ENCODE measurements at regions not wholly inside any gene's neighbourhood (a gene's known extent, or its start where the extent isn't known, plus 50 kb on each side); places are given as distances from the start of the nearest gene placed in this dataset.

DNA sequence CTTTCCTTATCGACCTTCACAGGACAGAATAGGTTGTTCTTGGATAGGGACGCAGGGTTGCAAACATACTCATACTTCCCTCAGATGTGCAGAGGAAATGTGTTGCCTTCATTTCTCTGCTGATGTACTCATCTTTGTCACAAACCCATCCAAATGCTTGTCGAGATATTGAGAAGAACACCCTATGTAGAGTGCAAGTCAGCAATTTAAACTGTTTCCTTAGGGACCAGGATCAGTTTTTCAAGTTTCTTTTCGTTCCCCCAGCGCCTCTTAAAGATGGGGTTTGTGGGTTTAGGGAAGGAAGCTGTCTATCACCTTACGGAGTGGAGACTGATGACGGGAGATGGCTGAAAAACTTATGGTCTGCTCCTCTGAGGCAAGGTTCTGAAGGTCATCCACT is 474.2 kb downstream of the EPHA4 start:
- no peak for DNase-seq

DNA sequence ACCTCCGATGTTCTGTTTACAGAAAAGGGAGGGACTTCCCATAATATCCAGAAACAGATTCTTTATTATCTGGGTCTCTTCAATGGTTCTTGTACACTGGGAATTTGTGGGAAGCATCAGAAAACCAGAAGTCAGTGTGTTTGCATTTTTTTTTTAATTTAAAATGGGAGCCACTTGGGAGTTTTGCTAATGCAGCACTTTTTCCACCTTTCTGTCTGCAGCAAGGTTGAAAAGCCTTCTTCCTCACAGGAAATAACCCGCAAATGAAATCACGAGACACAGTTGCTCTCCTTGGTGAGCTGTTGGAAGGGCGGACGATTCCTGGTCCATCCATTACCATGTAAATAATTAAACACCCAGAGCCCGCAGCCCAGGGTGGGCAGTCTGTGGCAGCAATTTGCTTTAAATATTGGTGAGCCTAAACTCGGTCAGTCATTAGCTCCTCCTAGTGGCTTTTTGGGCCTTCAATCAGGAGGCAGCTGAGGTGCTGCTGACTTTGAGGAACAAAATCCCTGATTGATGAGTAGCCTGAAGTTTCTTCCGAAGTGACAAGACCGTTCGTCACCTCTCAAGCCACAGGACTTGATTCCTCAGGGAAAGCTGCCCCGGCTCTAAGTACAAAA is 471.5 kb downstream of the EPHA4 start:
- no peak for DNase-seq

DNA sequence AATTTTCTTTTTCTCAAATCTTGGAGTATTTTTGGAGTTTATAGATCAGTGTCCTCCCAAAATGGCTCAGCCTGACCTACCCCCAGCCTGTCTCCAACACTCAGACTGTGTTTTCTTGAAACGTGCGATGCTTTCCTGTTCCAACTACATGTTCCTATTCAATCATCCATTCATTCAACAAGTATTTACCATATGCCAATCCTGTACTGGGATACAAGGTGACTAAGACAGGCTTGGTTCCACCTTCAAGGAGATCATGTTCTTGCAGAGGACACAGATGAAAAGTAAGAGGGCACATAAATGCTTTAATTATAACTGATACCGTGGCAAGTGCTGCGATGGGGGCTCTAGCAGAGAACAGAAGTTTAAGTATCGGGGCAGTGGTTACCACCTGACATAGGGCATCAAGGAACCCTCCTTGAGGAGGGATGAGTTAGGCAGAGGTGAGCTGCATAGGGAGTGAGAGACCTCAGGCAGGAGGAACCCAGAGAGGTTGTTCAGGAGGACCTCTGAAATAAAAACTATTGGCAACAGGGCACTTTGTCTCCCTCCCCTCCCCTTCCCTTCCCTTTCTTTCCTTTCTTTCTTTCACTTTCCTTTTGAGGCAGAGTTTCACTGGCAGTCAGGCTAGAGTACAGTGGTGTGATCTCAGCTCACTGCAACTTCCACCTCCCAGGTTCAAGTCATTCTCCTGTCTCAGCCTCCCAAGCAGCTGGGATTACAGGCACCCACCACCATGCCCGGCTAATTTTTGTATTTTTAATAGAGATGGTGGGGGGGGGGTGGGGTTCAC is 469.0 kb downstream of the EPHA4 start:
- no peak for DNase-seq

DNA sequence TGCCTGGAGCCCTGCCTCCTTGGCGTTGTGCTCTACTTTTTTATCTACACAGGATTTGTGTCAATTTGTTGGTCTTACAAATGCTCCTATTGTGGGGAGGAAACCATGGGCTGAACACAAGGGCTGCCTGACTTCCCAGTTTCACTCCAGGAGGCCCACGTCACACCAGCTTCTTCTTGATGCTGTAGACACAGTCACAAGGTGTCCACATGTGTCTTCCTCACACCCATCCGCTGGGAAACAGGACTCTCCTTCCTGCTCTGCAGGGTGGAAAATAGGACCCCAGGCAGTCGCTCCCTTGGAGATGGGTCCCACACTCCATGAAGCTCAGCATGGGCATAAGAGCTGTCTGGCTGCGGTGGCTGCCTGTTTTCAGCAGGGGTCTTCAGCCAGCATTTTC is 468.2 kb downstream of the EPHA4 start:
- DNase-seq, result no peak

DNA sequence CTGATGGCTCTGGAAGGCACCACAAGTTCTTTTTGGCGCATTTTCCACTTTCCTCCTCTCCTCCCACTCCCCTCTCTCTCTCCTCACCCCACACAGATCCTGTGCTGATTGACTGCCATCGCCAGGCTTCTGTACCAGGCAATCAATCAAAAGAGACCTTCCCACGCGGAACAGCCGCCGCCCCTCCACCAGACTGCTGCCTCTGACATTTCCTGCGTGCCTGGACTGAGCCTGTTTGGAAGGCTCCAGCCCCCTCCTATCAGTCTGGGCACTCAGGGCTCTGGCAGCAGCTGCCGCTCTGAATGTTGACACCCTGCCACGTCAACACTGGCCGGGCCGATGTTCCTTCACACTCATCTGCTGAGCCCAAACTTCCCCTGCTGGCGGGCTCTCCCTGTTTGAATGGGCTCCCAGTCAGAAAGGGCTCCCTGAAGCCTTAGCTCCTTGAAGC is 467.7 kb downstream of the EPHA4 start:
- no peak for DNase-seq

DNA sequence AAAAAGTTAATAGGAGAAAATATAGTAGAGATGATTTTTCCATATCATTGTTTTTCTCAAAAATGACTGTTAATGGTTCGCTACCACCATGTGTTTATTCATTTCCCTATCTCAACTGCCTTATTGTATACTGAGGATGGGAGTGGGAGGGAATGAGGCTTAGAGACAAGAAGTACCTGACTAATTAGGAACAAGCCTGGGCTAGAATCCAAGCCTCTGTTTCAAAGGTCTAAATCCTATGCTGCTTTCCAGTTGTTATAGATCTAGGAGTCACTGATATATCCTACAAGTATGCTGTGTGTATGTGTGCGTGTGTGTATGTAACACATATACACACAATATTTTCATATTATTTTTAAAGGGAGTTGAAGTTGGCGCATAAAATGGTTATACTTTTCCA is 465.9 kb downstream of the EPHA4 start:
- DNase-seq, result no peak

DNA sequence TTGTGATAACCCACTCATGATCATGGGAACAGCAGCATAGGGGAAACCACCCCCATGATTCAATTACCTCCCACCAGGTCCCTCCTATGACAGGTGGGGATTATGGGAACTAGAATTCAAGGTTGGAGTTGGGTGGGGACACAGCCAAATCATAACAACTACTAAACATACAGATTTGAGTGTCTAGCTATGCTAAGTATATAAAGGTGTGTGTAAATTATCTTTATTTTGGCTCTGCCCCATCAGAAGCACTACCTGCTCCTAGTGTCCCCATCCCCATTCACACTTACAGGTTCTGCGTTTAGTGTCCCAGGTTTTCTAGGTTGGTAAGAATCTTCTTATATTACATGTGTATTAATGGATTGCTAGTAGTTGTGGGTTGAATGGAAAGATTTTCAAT is 464.7 kb downstream of the EPHA4 start:
- no peak for DNase-seq

DNA sequence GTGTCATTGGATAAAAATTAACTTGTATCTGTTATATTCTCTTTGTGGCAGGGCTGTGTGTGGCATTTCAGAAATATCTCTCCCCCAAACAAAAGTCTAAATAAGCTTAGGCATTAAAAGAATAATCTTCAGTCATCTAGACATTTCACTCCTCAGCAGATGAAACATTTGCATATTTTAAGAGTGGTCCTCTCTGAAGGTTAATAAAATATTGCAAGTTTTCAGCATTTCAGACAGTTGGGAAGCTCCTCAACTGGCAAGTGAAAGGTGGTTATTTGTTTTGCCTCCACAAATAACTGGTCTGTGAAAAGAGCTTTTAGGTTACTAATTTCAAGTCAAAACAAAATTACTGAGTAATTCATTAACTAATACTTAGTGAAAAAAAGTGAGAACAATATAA is 462.6 kb downstream of the EPHA4 start:
- no peak for DNase-seq

DNA sequence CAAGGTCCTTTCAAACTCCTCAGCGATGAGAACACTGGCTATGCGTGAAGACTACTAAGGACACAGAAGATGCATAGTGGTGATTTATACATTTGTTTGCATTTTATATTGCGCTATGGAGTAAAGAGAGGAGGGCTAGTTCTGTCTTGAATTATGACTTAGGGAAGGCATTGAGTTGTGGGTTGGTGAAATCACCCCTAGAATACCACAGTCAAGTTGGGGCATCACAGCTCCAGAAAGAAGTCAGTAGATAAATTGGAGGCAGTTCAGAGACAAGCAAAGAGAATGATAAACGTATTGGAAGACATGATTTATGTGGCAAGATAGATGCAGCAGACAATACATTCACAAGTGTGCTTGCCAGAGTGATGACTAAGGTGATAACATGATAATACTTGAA is 460.4 kb downstream of the EPHA4 start:
- no peak for DNase-seq

DNA sequence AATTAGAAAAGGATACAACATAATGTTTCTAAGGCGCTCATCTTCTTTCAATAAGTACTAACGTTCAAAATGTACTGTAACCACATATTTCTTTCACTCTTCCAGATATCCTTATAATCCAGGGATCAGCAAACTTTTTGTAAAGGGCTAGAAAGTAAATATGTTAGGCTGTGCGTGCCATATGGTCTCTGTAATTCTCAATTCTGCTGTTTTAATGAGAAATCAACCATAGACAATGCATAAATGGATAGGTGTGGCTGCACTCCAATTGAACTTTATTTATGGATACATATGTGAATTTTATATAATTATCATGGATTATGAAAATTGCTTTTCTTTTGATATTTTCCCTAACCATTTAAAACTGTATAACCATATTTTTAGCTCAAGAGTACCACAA is 459.4 kb downstream of the EPHA4 start:
- no peak for DNase-seq

DNA sequence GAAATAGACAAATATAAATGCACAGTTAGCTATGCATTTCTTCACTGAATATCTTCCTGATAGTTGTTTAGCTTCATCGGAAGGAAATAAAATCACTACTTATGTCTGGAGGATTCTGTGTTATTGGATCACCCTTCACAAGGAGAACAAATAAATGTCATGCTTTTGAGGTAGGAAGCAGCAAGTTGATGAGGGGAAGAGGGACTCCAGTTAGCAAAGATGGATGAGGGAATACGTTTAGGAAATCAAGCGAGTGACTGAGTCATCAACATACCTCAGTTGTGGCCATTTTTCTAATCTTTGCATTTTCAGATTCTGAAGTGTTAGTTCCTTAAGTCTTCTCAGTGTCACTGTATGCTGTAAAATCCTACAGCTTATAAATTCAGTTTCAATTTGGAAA is 456.2 kb downstream of the EPHA4 start:
- DNase-seq, result no peak

DNA sequence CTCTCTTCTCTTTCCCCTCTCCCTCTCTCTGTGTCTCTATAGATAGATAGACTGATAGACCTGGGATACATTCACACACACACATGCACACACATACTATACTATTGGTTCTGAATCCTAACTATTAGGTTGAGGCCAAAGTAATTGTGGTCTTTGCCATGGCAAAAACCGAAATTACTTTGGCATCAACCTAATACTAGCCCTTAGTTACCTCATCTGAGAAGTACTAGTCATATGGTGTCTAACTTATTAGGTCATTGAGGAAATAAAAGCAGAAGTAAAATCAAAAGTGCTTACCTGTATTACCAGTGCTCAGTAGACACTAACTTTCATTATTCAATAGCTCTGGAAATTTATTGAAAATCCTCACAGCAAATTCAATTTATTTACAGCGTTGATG is 451.5 kb downstream of the EPHA4 start:
- no peak for DNase-seq

DNA sequence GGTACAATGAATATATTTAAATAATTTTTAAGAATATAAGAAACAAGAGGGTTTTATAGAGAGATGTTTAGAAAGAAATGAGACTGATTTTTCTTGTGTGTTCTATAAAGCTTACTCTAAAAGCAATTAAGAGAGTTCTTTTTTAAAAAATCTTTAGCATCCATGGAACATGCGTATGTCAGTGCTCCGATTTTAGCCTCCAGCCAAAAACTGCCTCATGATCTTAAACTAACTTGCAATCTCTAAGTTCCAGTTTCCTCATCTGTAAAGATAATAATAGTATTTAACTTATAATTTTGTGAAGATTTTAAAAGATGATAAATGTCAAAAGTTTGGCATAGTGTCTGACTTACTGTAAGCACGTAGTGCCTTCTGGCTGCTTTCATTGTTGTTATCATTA is 448.7 kb downstream of the EPHA4 start:
- no peak for DNase-seq

DNA sequence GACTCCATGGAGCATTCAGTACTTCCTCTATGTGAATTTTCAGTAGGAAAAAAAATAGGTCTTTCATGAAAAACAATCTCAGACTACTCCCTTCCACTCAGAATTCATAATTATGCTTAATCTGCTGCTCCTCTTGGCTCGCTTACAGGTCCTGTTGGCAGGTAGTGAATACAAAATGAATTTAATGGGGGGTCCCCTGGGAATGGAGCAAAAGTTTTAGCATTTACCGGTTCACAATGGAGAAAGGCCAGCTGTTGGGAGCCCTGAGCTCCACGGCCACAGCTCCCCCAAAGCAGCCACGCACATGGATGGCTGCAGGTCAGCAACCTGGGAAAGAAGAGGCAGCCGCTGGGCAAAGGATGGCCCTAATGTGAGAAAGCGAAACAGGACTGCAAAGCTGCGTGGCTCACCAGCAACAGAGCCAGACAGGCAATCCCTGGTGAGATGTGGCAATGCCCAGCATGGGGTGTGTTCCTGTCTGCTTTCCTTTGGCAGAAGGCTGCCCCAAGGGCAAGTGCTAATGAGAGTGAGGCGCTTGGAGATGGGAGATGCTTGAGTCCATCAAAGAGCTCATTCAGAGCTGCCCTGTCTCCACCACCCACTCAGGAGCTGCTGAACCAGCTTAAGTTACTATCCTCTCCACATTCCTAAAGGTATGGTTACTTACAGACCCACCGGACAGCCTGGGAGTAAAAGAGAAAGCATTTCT is 447.4 kb downstream of the EPHA4 start:
- no peak for DNase-seq

DNA sequence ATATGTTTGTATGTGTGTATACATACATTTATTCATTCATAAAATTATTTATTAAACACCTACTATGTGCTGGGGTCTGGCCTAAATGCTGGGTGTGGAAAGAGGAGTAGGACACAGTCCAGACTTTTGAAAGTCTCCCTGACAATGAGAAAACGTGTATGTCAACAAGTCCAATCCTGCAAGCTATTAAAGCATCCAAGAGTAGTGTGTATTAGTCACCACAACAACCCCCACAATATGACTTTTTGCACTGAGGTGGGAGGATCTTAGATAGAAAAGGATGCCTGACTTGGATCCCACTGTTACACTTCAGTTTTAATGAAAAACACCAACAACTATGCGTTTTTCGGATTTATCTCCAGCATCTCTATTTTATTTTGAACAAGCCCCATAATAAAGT is 446.4 kb downstream of the EPHA4 start:
- DNase-seq, result no peak

DNA sequence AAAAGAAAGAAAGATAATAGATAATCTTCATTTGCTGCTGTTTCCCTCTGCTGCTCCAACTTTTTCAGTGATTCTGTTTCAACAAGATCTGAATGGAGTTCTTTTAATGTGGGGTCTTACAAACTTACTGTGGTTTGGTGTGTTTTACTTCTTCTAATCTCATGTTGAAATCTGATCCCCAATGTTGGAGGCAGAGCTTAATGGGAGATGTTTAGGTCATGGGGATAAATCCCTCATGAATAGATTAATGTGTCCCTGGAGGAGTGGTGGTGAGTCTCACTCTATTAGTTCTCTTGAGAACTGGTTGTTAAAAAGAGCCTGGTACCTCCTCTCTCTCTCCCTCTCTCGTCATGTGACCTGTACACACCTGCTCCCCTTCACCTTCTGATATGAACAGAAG is 442.4 kb downstream of the EPHA4 start:
- DNase-seq, result no peak

DNA sequence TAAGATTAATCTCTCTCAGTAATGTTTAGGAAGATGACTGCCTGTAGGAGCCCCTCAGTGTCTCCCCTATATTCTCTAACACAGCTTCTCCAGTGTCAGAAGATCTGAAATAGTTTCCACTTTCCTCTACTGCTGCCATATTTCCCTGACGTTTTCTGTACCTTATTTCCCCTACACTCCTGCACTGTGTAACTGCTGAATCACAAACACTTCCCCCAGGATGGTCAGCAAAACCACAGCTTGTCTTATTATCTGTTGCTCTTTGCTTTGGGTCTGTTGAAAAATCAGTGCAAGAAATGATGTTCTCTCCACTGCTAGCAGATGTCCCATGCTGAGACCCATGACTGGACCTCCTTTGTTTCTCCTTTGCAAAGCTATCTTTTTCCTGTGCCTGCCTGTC is 441.7 kb downstream of the EPHA4 start:
- DNase-seq, result no peak

DNA sequence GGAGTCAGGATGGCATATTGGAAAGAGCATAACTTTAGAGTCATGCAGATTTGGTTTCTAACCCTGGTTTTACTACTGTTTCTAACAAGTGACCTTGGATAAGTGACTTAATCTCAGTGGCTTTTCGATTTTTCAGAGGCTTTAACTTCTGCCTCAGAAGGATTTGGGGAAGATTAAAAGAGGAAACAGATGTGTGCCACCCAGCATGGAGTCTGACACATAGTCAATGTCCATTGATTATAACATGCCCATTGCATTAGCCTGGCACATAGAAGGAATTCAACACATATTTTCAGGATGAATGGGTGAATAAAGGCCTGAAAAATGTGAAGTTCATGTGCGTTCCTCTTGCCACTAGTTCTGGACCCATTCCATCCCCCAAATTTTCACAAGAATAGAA is 438.2 kb downstream of the EPHA4 start:
- DNase-seq, result no peak

DNA sequence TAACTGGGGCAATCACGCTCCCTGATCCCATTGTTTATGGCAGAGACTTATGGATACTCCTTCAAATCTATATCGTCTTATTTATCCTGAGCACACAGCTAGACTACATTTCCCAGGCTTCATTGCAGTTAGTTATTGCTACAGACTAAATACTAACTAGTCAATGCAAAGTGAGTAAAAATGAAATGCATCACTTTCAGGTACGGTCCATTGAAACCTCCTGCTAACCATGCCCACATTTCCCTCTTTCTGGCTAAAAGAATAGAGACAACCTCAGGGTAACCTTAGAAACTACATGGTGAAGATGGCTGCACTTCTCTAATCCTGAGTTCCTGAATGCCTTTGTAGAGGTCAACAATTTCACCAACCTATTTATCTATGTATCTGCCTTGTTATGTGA is 437.4 kb downstream of the EPHA4 start:
- no peak for DNase-seq

DNA sequence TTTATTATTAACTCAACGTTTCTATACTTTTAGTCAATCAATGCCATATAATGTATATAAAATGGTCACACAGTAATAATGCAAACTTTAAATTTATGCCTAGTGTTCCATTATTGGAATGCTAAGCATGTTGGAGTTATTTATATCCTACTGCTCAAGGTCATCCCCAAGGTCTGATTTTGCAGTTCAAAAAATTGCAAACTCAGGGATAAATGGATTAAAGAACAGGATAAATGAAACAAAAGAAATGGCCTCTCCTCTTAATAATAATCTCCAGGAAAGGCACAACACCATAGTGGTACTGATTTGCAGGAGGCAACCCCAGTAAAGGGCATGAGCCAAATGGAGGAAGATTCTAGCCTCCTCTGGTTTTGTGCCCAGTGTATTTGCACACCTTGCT is 436.4 kb downstream of the EPHA4 start:
- no peak for DNase-seq

DNA sequence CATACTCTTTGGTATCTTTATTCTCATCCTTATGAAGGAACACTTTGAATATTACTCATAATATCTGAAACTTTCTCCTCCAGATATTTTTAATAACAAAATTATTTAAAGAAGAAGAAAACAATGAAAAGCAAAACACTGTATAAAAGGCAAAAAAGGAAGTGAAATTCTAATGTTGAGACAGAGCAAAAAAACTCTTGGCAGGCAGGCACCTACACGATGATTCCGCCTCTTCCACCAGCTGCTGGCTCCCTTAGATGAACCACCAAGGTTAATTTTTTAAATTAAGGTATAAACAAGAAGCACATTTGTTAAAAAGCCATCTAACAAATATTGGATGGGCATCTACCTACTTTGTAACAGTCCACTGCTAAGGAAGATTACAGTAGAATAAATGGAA is 434.7 kb downstream of the EPHA4 start:
- DNase-seq, result no peak

DNA sequence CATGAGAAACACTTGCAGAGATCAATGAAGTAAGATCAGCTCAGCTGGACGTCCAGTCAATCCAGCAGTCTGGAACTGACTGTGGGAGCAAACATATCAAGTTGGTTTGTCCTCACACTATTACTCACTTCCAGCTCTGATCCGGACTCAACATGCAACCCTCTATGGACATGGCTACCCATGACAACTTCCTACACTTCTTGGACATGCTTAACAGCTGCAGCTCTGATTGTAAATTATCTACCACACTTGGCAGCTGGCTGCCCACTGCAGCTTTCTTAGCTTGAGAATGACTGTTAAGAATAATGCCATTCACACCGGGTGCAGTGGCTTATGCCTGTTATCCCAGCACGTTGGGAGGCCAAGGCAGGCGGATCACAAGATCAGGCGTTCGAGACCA is 429.8 kb downstream of the EPHA4 start:
- no peak for DNase-seq

DNA sequence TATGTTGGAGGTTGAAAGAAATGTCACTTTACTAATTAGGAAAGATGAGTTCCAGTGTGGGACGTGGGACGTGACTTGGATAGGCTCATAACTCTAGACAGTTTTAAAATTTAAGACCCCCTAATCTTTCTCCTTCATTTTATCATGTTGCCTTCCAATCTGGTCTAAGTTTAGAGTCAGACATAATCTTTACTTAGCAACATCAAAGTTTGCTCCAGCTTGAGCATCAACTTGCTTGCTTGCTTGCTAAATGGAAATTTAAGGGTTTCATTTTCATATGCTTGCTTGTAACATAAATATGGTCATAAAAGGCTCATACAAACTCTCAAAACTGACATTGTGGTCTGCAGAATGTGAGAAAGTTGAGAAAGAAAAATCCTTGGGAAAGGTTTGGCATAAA is 428.9 kb downstream of the EPHA4 start:
- no peak for DNase-seq

DNA sequence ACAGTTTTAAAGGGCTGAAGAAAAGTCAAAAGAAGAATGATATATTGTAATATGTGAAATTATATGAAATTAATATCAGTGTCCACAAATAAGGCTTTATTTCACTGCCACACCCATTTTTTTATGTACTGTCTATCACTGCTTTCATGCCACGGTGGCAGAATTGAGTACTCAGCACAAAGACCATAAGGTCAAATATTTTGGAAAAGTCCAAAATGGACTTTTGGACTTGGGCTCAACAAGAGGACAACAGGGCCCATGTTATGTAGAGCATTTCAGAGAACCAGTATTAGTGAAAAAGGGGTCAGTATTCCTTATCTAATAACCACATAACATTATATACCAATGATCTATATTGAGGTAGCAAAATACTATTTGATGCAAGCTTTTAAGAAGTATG is 427.2 kb downstream of the EPHA4 start:
- DNase-seq, result no peak

All from T-helper 9 cell (primary cell).